ENCODE measurements at regions not wholly inside any gene's neighbourhood (a gene's known extent, or its start where the extent isn't known, plus 50 kb on each side); places are given as distances from the start of the nearest gene placed in this dataset.

DNA sequence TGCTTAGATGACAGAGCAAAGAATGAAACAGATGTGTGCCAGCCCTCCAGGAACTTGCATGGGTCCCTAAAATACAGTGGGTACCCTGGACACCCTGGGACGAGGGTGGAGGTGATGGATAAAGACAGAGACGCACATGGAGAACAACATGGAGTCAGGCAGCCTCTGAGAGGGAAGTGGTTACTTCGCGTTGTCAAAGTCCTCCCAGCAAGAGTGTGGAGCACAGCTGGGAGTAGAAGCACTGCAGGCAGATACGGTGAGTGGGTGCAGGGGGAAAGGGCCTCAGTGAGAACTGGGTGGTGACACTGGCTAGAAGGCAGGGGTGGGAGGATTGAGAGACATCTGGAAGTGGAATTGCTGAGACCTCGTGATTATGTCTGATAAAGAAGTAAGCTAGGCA is 70.8 kb upstream of the PRR20G start:
- Histone ChIP-seq H3K27me3 (peaks cover 0 to 9% (median 0%) of the 10 kb centered on the region in 9 donors), H3K27ac (no peak overlapping the region), H3K9me3 (peaks cover 0 to 9% (median 0%) of the 10 kb centered on the region in 12 donors), H3K4me3 (no peak overlapping the region), H3K4me1 (no peaks in the 10 kb centered on the region), H3K36me3 (no peaks in the 10 kb centered on the region)
- no peak for ATAC-seq
- no peak for DNase-seq
- intact Hi-C loops (cut with DNase I), result no loop called here
- WGBS, 4 donors, result 66 to 72% (median 69%) methylated on average over 6 of the region's 6 CpGs
- no peak for TF ChIP-seq CTCF (IDR thresholded peaks at IDR 0.05)
- no peak for TF ChIP-seq POLR2A (IDR thresholded peaks at IDR 0.05)

DNA sequence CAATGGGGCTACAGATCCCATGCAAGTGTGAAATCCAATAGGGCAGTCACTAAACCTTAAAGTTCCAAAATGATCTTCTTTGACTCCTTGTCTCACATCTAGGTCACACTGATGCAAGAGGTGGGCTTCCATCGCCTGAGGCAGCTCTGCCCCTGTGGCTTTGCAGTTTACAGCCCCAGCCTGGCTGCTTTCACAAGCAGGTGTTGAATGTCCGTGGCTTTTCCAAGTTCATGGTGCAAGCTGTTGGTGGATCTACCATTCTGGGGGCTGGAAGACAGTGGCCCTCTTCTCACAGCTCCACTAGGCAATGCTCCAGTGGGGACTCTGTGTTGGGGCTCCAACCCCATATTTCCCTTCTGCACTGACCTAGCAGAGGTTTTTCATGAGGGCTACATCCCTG is 68.5 kb upstream of the PRR20G start:
- no peaks in the 10 kb centered on the region for H3K27me3 ChIP-seq
- DNase-seq, result no peak

GRCh38 chr3:127354761-127355160 is 66.9 kb upstream of the PRR20G start:
- no peak overlapping the region for H3K27ac ChIP-seq
- WGBS, 4 donors, result 54 to 70% (median 63%) methylated on average over 3 of the region's 3 CpGs
- no peaks in the 10 kb centered on the region for H3K4me1 ChIP-seq
- H3K4me3 ChIP-seq, result no peak overlapping the region
- H3K9me3 ChIP-seq, result peaks cover 0 to 9% (median 0%) of the 10 kb centered on the region in 12 donors
- ATAC-seq (no peak), DNase-seq (no peak)
- TF ChIP-seq CTCF (IDR thresholded peaks at IDR 0.05) (no peak), POLR2A (IDR thresholded peaks at IDR 0.05) (no peak)
- intact Hi-C loops (cut with DNase I), result no loop called here
- H3K36me3 ChIP-seq, result no peaks in the 10 kb centered on the region
- peaks cover 0 to 9% (median 3%) of the 10 kb centered on the region in 9 donors for H3K27me3 ChIP-seq

More for the DNA sequence above, 68.5 kb upstream of the PRR20G start:
- H3K27ac ChIP-seq, result no peak overlapping the region
- TF ChIP-seq POLR2A (IDR thresholded peaks at IDR 0.05) (no peak), CTCF (IDR thresholded peaks at IDR 0.05) (no peak)
- no peak for ATAC-seq
- H3K4me3 ChIP-seq, result no peak overlapping the region
- H3K9me3 ChIP-seq, result peaks cover 0 to 9% (median 0%) of the 10 kb centered on the region in 12 donors
- no peaks in the 10 kb centered on the region for H3K36me3 ChIP-seq
- 50 to 65% (median 62%) methylated on average over 2 of the region's 2 CpGs for WGBS, 4 donors
- intact Hi-C loops (cut with DNase I), result no loop called here
- no peaks in the 10 kb centered on the region for H3K4me1 ChIP-seq

DNA sequence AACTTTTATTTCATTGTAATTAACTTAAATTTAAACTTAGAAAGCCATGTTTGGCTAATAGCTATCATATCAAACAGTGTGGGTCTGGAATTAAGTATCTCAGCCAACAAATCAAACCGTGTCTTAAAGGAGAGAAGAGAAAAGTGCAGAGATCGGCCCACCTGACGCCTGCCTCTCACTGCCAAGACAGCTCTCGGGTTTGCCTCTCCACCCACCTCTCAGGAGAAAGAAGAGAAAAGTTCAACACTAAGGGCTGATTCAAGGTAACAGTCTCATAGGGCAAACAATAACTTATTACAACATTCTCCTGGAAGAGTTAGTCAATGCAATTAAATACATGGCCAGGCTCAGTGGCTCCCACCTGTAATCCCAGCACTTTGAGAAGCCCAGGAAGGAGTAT is 64.8 kb upstream of the PRR20G start:
- Histone ChIP-seq H3K36me3 (no peaks in the 10 kb centered on the region), H3K9me3 (peaks cover 0 to 9% (median 0%) of the 10 kb centered on the region in 12 donors), H3K4me1 (no peaks in the 10 kb centered on the region), H3K4me3 (no peak overlapping the region), H3K27ac (no peak overlapping the region), H3K27me3 (peaks cover 0 to 22% (median 4%) of the 10 kb centered on the region in 9 donors)
- no peak for ATAC-seq
- TF ChIP-seq POLR2A (IDR thresholded peaks at IDR 0.05), result no peak
- TF ChIP-seq CTCF (IDR thresholded peaks at IDR 0.05), result no peak
- intact Hi-C loops (cut with DNase I), result no loop called here
- DNase-seq, result no peak
- WGBS, 4 donors, result 69 to 82% (median 73%) methylated on average over 4 of the region's 4 CpGs
